Neural crest cell (in vitro differentiated cells): ENCODE measurements at regions not wholly inside any gene's neighbourhood (a gene's known extent, or its start where the extent isn't known, plus 50 kb on each side); places are given as distances from the start of the nearest gene placed in this dataset.

Source experiments
- DNase-seq: peaks from one replicate; pipeline ENCODE4 v3.0.0; 2021; ENCODE audit warnings: low read depth, mixed read lengths, low spot score
- H3K27ac Mint-ChIP-seq: one replicate; pipeline ENCODE4 v1.8.0; 2021; ENCODE audit warnings: mild to moderate bottlenecking, mixed read lengths; ENCODE audit not compliant: unreplicated experiment
- H3K27me3 Mint-ChIP-seq: 2 replicates; pipeline ENCODE4 v1.8.0; 2021; ENCODE audit warnings: low read depth, mild to moderate bottlenecking, mixed read lengths
- H3K36me3 Mint-ChIP-seq: 2 replicates; pipeline ENCODE4 v1.8.0; 2021; ENCODE audit warnings: low read depth, mild to moderate bottlenecking, mixed read lengths
- H3K4me1 Mint-ChIP-seq: 2 replicates; pipeline ENCODE4 v1.8.0; 2021; ENCODE audit warnings: mixed read lengths
- H3K4me3 Mint-ChIP-seq: one replicate; pipeline ENCODE4 v1.8.0; 2021; ENCODE audit warnings: mild to moderate bottlenecking, mixed read lengths
- H3K9me3 Mint-ChIP-seq: 2 replicates; pipeline ENCODE4 v1.8.0; 2021; ENCODE audit warnings: mixed read lengths
- TF ChIP-seq, protein P1 (sequence below): fragments of 200-600 bp; sonication (generic); conservative IDR thresholded peaks from 2 replicates; pipeline ENCODE4 v1.5.0; 2021; ENCODE audit warnings: antibody characterized with exemption, mild to moderate bottlenecking

DNA sequence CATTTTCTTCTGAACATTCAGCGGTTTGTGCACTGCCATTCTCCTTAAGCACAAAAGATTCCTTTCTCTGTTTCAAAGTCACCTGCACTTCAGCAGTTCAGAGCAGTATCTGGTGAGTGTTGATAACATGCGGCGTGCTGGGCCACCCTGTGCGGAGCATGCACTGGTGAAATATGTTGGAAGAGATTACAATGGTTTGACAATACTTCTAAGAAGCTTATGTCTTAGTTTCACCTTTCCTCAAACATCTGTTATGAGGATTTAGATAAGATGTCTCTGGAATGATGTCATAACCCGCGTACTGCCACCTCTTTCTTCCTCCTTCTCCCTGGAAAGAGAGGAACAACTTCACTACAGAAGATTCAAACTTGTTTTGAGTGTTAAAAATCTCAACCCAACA is 650.3 kb downstream of the AJAP1 start:
- no peaks in the 10 kb centered on the region for H3K4me1 Mint-ChIP-seq
- peaks cover 13% of the 10 kb centered on the region for H3K27me3 Mint-ChIP-seq
- TF ChIP-seq, protein P1, sequence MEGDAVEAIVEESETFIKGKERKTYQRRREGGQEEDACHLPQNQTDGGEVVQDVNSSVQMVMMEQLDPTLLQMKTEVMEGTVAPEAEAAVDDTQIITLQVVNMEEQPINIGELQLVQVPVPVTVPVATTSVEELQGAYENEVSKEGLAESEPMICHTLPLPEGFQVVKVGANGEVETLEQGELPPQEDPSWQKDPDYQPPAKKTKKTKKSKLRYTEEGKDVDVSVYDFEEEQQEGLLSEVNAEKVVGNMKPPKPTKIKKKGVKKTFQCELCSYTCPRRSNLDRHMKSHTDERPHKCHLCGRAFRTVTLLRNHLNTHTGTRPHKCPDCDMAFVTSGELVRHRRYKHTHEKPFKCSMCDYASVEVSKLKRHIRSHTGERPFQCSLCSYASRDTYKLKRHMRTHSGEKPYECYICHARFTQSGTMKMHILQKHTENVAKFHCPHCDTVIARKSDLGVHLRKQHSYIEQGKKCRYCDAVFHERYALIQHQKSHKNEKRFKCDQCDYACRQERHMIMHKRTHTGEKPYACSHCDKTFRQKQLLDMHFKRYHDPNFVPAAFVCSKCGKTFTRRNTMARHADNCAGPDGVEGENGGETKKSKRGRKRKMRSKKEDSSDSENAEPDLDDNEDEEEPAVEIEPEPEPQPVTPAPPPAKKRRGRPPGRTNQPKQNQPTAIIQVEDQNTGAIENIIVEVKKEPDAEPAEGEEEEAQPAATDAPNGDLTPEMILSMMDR, result no peak
- no peak overlapping the region for H3K27ac Mint-ChIP-seq
- H3K36me3 Mint-ChIP-seq, result no peaks in the 10 kb centered on the region
- H3K4me3 Mint-ChIP-seq, result no peak overlapping the region
- H3K9me3 Mint-ChIP-seq, result peaks cover 1% of the 10 kb centered on the region
- DNase-seq, result no peak

DNA sequence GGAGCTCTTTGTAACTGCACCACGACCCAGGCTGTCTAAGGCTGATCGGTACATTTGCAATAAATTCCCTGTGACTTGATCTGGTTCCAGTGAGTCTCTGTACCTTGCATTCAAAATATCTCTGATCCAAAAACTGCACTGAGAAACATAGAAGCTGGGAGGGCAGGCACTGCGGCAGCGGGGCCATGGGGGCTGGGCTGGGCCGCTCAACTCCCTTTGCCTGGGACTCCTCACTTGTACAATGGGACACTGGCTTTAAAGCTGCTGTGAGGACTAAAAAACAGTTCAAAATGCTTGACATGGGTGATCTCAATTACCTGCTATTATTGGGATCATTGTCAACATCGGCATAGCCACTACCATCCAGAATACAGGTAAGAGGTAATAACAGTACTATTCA is 644.0 kb downstream of the AJAP1 start:
- no peak for DNase-seq
- H3K9me3 Mint-ChIP-seq, result peaks cover 2% of the 10 kb centered on the region
- TF ChIP-seq, protein P1, result no peak
- no peak overlapping the region for H3K27ac Mint-ChIP-seq
- H3K36me3 Mint-ChIP-seq, result no peaks in the 10 kb centered on the region
- H3K4me1 Mint-ChIP-seq, result peaks cover 22% of the 10 kb centered on the region
- H3K4me3 Mint-ChIP-seq, result no peak overlapping the region
- peaks cover 12% of the 10 kb centered on the region for H3K27me3 Mint-ChIP-seq

DNA sequence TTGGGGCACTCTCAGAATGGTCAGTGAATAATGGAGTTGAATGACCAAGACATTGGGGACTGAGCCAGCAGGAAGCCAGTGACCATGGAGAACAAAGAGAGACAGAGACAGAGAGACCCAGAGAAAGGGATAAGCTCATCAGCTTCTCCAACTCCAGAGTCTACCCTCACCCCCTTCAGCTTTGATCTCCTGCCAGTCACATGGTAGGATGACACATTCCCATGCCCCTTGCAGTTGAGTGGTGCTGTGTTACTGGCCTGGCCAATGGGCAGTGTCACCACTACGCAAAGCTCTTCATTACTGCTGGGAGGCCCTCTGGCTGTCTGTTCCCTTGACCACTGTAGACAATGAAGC is 643.5 kb downstream of the AJAP1 start:
- TF ChIP-seq, protein P1, result no peak
- no peak overlapping the region for H3K27ac Mint-ChIP-seq
- H3K9me3 Mint-ChIP-seq, result peaks cover 2% of the 10 kb centered on the region

DNA sequence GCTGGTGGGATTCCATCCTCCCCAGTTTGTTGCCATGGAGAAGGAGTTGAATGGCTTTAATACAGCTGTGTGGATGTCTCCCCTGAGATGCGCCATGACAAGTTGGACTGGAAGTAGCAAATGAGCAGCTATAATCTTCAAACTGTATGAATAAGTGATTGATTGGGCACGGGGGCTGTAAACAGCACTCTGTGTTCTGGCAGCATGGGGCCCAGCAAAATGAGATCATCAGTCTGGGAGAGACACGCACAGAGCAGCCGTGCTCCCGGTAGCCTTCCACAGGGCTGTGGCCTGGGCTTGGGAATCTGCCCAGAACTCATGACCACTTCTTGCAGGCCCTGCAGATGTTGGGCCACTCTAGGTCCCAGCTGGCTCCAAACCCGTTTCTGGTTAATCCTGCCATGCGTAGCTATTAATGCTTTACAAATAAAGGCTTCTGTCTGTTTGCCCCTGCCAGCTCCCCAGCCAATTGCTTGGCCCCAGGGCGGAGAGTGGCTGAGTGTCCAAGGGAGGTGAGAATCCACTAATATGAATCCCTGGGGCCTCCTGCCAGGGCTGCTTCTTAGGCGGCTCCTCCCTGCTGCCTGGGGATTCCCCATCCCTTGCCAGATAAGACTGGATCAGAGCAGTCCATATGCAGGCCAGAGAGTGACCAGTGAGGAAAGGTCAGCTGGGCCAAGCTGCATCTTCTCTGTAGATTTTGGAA is 642.9 kb downstream of the AJAP1 start:
- TF ChIP-seq, protein P1, result no peak
- Mint-ChIP-seq H3K9me3 (peaks cover 2% of the 10 kb centered on the region), H3K27ac (no peak overlapping the region), H3K27me3 (peaks cover 12% of the 10 kb centered on the region), H3K36me3 (no peaks in the 10 kb centered on the region), H3K4me1 (peaks cover 22% of the 10 kb centered on the region), H3K4me3 (no peak overlapping the region)
- no peak for DNase-seq

More for the DNA sequence above, 643.5 kb downstream of the AJAP1 start:
- DNase-seq, result no peak
- H3K27me3 Mint-ChIP-seq, result peaks cover 12% of the 10 kb centered on the region
- no peaks in the 10 kb centered on the region for H3K36me3 Mint-ChIP-seq
- H3K4me3 Mint-ChIP-seq, result no peak overlapping the region
- H3K4me1 Mint-ChIP-seq, result peaks cover 22% of the 10 kb centered on the region

DNA sequence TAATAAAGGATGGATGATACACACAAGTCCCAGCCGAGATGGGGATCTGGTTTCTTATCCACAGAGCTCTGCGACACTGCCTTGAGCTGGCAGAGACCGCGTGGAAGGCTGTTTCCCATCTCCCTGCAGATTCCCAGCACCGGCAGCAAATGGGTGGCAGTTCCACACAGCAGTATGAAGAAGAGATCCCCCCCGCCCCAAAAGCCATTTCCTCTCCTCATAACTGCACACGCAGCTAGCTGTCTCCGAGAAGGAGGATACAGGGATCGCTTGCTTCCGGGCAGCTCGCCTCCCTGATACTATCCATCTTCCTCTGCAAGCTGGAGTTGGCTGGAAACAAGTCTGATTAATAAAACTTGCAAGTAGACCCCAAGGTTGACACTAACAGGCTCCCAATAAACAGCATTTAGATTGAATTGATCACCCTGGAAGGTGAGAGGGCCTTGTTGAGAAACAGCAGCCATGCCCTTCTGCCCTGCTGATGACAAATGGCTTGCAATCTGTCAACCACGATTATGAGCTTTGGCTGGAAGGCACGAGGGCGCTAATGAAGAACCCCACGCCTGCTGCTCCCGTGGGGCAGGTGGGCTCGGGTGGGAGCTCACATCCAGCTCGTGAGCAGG is 642.3 kb downstream of the AJAP1 start:
- Mint-ChIP-seq H3K4me3 (no peak overlapping the region), H3K9me3 (peaks cover 2% of the 10 kb centered on the region), H3K4me1 (peaks cover 22% of the 10 kb centered on the region), H3K27ac (no peak overlapping the region), H3K27me3 (peaks cover 7% of the 10 kb centered on the region), H3K36me3 (no peaks in the 10 kb centered on the region)
- no peak for DNase-seq
- TF ChIP-seq, protein P1, result no peak
